CD4-positive, alpha-beta T cell treated with Interleukin-1 beta for 1 hour (primary cell): ENCODE measurements at regions not wholly inside any gene's neighbourhood (a gene's known extent, or its start where the extent isn't known, plus 50 kb on each side); places are given as distances from the start of the nearest gene placed in this dataset.
A peak's percentile ranks its signal among the peaks of the same experiment; 100 is the strongest.
"Not testable (repeated sequence)": the region's sequence is repeated elsewhere in the genome, so short reads cannot be mapped to it uniquely, and the experiment has no call there.

ENCODE experiments used
- DNase-seq, 2 donors: peaks; one replicate each; pipeline ENCODE4 v3.0.0-alpha.2; 2020 to 2022

DNA sequence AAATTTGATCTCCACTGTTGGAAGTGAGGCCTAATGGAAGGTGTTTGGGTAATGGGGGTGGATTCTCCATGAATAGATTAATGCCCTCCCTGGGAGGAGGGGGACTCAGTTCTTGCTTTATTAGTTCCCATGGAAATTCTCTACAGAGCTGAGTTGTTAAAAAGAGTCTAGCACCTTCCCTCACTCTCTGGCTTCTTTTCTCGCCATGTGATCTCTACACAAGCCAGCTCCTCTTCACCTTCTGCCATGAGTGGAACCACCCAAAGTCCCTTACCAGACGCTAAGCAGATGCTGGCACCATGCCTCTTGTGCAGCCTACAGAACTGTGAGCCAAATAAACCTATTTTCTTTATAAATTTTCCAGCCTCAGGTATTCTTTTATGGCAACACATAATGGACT is 465.8 kb upstream of the ANO5 start:
- DNase-seq = no peak

GRCh38 chr11:21736404-21736803 is 456.5 kb upstream of the ANO5 start:
- no peak for DNase-seq

GRCh38 chr11:21752475-21753243 is 440.2 kb upstream of the ANO5 start:
- peak; percentile 10 to 20 for DNase-seq

- not testable (repeated sequence) for DNase-seq
These were observed 439.6 kb upstream of the ANO5 start for GRCh38 chr11:21753244-21753767.

- DNase-seq = no peak
These were observed 431.9 kb upstream of the ANO5 start for GRCh38 chr11:21761000-21761399.

GRCh38 chr11:21768388-21768787 is 424.5 kb upstream of the ANO5 start:
- DNase-seq = no peak

DNA sequence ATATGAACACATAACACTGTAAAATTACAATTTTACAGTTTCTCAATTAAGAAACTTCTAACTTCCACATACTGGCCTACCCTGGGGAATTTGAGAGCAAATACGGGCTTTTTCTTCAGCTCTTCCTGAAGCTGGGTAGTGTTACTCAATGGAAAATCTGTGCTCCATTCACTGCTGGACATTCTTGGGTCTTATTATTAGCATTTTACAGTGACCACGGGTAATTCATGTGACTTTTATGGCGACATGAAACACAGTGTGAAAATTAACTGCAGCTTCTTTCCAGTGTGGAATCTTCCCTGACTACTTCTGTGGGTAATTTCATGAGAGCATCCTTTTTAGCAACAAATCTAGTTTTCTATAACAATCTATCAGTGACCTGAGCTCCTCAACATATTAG is 423.7 kb upstream of the ANO5 start:
- no peak for DNase-seq

DNA sequence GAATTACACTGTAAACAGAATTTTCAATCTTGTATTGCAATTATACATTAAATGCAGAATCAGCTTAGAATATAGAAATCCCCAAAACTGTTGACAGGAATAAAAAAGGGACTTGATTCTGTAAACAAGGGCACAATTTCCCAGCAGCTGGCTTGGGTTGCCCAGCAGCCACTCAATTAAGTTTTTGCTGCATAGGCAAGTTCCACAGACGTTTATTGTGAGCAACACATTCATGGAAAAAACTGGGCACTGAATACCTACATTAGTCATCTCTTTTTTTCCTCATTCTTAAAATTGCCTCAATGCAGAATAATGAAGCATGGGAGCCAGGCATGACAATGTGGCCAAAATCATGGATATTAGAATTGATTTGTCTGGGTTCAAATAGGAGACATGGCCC is 421.8 kb upstream of the ANO5 start:
- no peak for DNase-seq

GRCh38 chr11:21774212-21774611 is 418.7 kb upstream of the ANO5 start:
- DNase-seq = no peak

DNA sequence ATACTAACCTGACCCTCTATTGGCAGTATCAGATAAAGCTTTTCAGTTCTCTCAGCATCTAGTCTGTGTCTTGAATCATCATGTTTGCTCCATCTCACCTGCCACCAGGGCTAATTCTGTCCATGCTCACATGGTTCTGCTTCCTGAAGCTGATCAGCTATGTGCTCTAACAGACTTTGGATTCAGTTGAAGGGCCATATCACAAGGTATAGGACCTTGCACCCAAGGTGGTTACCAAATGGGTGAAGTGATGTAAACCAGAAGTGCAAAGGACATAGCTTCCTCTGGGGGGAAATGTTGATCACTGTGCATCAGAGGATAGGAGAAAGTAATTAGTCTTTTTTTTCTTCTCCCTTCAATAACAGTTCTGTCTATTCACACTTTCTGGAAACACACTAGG is 417.0 kb upstream of the ANO5 start:
- no peak for DNase-seq

- no peak for DNase-seq
These were observed 408.9 kb upstream of the ANO5 start for GRCh38 chr11:21783954-21784353.

GRCh38 chr11:21785351-21785750 is 407.5 kb upstream of the ANO5 start:
- DNase-seq = no peak

DNA sequence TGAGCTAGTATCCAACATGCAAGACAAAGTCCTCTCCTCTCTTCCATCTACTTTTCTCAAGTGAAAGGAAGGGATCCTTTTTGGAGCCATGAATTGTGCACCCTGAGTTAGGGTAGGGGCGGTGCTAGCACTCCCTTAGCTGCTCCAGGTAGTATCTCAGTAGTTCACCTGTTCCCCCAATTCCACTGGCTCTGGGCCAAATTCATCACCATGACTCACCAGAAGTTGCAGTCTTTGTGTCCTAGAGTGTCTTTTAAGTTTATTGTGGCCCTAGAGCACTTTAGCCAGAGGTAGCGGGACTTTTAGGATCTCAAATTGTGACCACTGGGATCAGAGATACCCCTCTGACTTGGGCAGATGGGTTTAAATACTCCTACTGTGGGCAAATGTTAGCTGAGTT is 398.6 kb upstream of the ANO5 start:
- DNase-seq = no peak

DNA sequence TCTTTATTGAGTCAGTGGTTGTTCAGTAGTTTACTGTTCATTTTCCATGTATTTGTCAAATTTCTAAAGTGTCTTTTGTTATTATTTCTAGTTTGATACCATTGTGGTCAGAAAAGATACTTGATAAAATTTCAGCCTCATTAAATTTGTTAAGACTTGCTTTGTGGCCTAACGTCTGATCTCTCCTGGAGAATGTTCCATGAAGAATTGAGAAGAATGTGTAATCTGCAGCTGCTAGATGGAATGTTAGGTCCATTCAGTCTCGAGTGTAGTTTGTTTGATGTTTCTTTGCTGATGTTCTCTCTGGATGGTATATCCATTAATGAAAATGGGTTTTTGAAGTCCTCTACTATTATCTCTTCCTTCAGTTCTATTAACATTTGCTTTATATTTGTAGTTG is 394.7 kb upstream of the ANO5 start:
- no peak for DNase-seq

- DNase-seq = not testable (repeated sequence)
These were observed 388.4 kb upstream of the ANO5 start for GRCh38 chr11:21804523-21804922.

- DNase-seq = no peak
These were observed 386.4 kb upstream of the ANO5 start for GRCh38 chr11:21806508-21806907.

DNA sequence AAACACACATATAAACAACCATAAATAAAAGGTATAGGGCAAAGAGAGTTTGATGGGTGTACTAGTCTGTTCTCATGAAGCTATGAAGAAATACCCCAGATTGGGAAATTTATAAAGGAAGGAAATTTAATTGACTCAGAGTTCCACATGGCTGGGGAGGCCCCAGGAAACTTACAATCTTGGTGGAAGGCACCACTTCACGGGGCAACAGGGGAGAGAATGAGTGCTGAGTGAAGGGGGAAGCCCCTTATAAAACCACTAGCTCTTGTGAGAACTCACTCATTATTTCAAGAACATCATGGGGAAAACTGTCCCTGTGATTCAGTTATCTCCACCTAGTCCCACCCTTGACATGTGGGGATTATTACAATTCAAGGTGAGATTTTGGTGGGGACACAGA is 385.9 kb upstream of the ANO5 start:
- no peak for DNase-seq

GRCh38 chr11:21807350-21807749 is 385.5 kb upstream of the ANO5 start:
- no peak for DNase-seq

- no peak for DNase-seq
These were observed 382.2 kb upstream of the ANO5 start for GRCh38 chr11:21810650-21811049.

DNA sequence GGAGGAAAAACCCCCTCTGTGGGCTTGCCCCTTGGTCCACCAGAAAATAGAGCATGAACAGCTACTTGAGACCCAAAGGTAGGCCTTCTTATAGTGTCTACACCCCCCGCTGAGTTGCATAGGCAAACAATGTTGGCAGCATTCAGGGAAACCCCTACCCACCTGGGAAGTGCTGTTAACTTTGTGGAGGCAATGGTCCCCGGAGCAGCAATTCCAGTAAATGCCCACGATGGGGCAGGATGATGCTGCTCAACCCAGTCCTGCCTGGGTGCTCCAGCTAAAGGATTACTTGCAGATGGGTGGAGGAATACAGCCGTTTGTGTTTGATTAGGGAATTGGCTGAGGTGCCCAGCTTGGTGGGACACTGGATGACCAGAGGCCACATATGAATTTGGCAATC is 381.3 kb upstream of the ANO5 start:
- DNase-seq = no peak

- DNase-seq = no peak
These were observed 378.7 kb upstream of the ANO5 start for GRCh38 chr11:21814169-21814568.

GRCh38 chr11:21817696-21818095 is 375.2 kb upstream of the ANO5 start:
- DNase-seq = no peak

DNA sequence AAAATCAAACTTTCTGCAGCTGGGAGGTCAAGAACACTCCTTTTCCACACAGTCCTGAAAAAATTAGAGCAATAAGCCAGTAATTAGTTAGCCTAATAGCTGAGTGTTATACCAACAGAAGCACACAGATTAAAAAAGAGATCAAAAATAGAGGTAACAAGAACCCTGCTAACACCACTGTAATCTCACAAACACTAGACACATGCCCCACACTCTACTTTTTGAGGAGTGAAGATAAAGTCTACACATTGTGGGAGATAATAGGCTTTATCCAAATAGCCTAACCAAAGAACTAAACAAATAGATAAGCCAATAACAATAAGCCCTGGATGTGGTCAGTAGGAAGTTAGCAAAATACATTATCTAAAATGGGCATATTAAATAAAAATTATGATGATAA is 372.7 kb upstream of the ANO5 start:
- no peak for DNase-seq

GRCh38 chr11:21825127-21825526 is 367.8 kb upstream of the ANO5 start:
- no peak for DNase-seq

DNA sequence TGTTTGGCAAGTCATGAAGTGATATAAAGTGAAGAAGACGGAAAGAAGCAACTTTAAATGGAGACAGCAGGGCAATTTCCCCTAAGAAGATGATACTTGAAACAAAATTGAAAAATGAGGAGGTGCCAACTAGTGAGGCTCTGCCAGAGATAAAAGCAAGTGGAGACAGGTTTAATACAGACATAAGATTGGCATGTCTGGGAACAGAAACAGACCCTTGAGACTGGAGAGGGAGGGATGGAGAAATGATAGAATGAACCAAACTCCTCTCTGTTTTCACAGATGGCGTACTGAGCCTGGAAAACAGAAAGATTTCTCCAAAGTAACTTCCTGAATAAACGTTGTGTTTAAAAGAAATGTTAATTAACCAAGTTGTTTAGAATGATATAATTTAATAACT is 354.5 kb upstream of the ANO5 start:
- DNase-seq = no peak
